Mesenchymal stem cell (in vitro differentiated cells and primary cell): ENCODE measurements at regions not wholly inside any gene's neighbourhood (a gene's known extent, or its start where the extent isn't known, plus 50 kb on each side); places are given as distances from the start of the nearest gene placed in this dataset.

Experiments
- DNase-seq: peaks from one replicate; pipeline ENCODE4 v3.0.0-alpha.2; 2013
- H2AFZ ChIP-seq: one replicate; pipeline ENCODE4 v1.6.1; 2013; ENCODE audit warnings: low read depth, mild to moderate bottlenecking, control low read depth, inconsistent platforms, low read length, moderate library complexity
- H2AK5ac ChIP-seq: 2 replicates; pipeline ENCODE4 v1.6.1; 2013; ENCODE audit warnings: low read length, moderate library complexity, mild to moderate bottlenecking, inconsistent platforms; ENCODE audit not compliant: severe bottlenecking
- H2BK120ac ChIP-seq: one replicate; pipeline ENCODE4 v1.6.1; 2013; ENCODE audit warnings: low read depth, mild to moderate bottlenecking, inconsistent platforms, low read length, moderate library complexity
- H2BK12ac ChIP-seq, 2 experiments: one replicate each; pipeline ENCODE4 v1.6.1; 2013; ENCODE audit warnings: inconsistent platforms in 2 of 2, low read length in 2 of 2, mild to moderate bottlenecking in 2 of 2, moderate library complexity in 2 of 2, control low read depth in 1 of 2
- H2BK15ac ChIP-seq: one replicate; pipeline ENCODE4 v1.6.1; 2013; ENCODE audit warnings: mild to moderate bottlenecking, low read depth, inconsistent platforms; ENCODE audit not compliant: poor library complexity, severe bottlenecking
- H2BK5ac ChIP-seq: 2 replicates; pipeline ENCODE4 v1.6.1; 2013; ENCODE audit warnings: low read depth, mild to moderate bottlenecking, low read length, control low read depth, inconsistent platforms; ENCODE audit not compliant: poor library complexity, severe bottlenecking
- H3K14ac ChIP-seq, 2 experiments: one replicate each; pipeline ENCODE4 v1.6.1; 2013; ENCODE audit warnings: inconsistent platforms in 2 of 2, low read length in 2 of 2, control low read depth in 1 of 2, mild to moderate bottlenecking in 1 of 2, moderate library complexity in 1 of 2
- H3K18ac ChIP-seq, 2 experiments: one replicate each; pipeline ENCODE4 v1.6.1; 2013; ENCODE audit warnings: inconsistent platforms in 2 of 2, low read length in 2 of 2, control low read depth in 1 of 2, low read depth in 1 of 2, mild to moderate bottlenecking in 1 of 2
- H3K23ac ChIP-seq, 2 experiments: one replicate each; pipeline ENCODE4 v1.6.1; 2013; ENCODE audit warnings: inconsistent platforms in 2 of 2, low read length in 2 of 2, mild to moderate bottlenecking in 2 of 2, moderate library complexity in 2 of 2, control low read depth in 1 of 2
- H3K27ac ChIP-seq: 2 replicates; pipeline ENCODE4 v1.5.1; 2013; ENCODE audit warnings: mild to moderate bottlenecking, moderate library complexity, low read length, control low read depth, inconsistent platforms; ENCODE audit not compliant: poor library complexity, severe bottlenecking
- H3K27me3 ChIP-seq, 2 experiments: 2 replicates each; pipeline versions ENCODE4 v1.6.1 to v1.7.0; 2013; ENCODE audit warnings: low read length in 2 of 2, mild to moderate bottlenecking in 2 of 2, moderate library complexity in 2 of 2, control low read depth in 1 of 2, inconsistent platforms in 1 of 2; ENCODE audit not compliant: control insufficient read depth in 1 of 2, insufficient read depth in 1 of 2
- H3K36me3 ChIP-seq, 2 experiments: 2 replicates each; pipeline versions ENCODE4 v1.6.1 to v1.7.0; 2013; ENCODE audit warnings: low read length in 2 of 2, control low read depth in 1 of 2, inconsistent platforms in 1 of 2, low read depth in 1 of 2, mild to moderate bottlenecking in 1 of 2; ENCODE audit not compliant: insufficient read depth in 2 of 2, control insufficient read depth in 1 of 2
- H3K4ac ChIP-seq, 2 experiments: one replicate each; pipeline ENCODE4 v1.6.1; 2013; ENCODE audit warnings: inconsistent platforms in 2 of 2, low read length in 2 of 2, mild to moderate bottlenecking in 2 of 2, moderate library complexity in 2 of 2, control low read depth in 1 of 2, low read depth in 1 of 2
- H3K4me1 ChIP-seq: 2 replicates; pipeline ENCODE4 v1.6.1; 2013; ENCODE audit warnings: low read depth, low read length, control low read depth; ENCODE audit not compliant: control insufficient read depth, insufficient read depth
- H3K4me2 ChIP-seq: 2 replicates; pipeline ENCODE4 v1.6.1; 2013; ENCODE audit warnings: low read length, mild to moderate bottlenecking, inconsistent platforms; ENCODE audit not compliant: poor library complexity, severe bottlenecking
- H3K4me3 ChIP-seq, 2 experiments: 2 replicates each; pipeline versions ENCODE4 v1.5.1 to v1.7.0; 2013; ENCODE audit warnings: low read length in 2 of 2, mild to moderate bottlenecking in 2 of 2, control low read depth in 1 of 2, low read depth in 1 of 2; ENCODE audit not compliant: insufficient read depth in 1 of 2
- H3K79me1 ChIP-seq: replicated peaks from 2 replicates; pipeline ENCODE4 v1.6.1; 2013; ENCODE audit warnings: mild to moderate bottlenecking, control low read depth, low read length, inconsistent platforms; ENCODE audit not compliant: poor library complexity, severe bottlenecking
- H3K9ac ChIP-seq: 2 replicates; pipeline ENCODE4 v1.7.0; 2013; ENCODE audit warnings: mild to moderate bottlenecking, low read length, moderate library complexity
- H3K9me3 ChIP-seq: 2 replicates; pipeline ENCODE4 v1.7.0; 2013; ENCODE audit warnings: mild to moderate bottlenecking, low read length; ENCODE audit not compliant: control insufficient read depth
- H4K8ac ChIP-seq: one replicate; pipeline ENCODE4 v1.6.1; 2013; ENCODE audit warnings: inconsistent platforms, mild to moderate bottlenecking, low read length, moderate library complexity
- H4K91ac ChIP-seq: one replicate; pipeline ENCODE4 v1.6.1; 2013; ENCODE audit warnings: mild to moderate bottlenecking, low read length, inconsistent platforms
- WGBS: methylation state at CpG from one replicate; pipeline ENCODE4 v1.1.7; 2013; ENCODE audit warnings: mixed read lengths; 5-methylcytosine and 5-hydroxymethylcytosine counted together

DNA sequence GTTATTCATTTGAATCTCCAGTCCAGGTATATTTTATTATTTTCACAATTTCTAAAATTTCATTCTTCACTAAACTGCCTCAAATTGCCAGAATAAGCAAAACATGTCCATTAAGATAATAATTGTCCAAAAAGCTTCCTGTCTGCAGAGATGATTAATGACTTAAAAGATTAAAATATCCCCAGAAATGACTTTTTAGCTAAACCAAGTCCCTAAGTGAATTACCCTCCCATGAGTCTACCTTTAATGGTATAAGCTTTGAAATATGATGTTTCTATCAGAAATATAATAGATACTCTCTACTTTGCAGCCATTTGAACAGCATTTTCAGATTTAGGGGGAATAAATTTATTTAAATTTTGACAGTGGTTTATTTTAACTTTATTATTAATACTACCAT is 289.2 kb upstream of the EMCN start:
- H3K4me3 ChIP-seq, result no peak overlapping the region
- no peak overlapping the region for H3K18ac ChIP-seq
- no peak overlapping the region for H4K8ac ChIP-seq
- no peak overlapping the region for H2BK5ac ChIP-seq
- H3K9me3 ChIP-seq, result no peaks in the 10 kb centered on the region
- H4K91ac ChIP-seq, result no peak overlapping the region
- H3K79me1 ChIP-seq, result no peaks in the 10 kb centered on the region
- no peak overlapping the region for H3K14ac ChIP-seq
- H3K23ac ChIP-seq, result no peak overlapping the region
- no peak overlapping the region for H2BK12ac ChIP-seq
- H2AFZ ChIP-seq, result no peak overlapping the region
- H3K36me3 ChIP-seq, result no peaks in the 10 kb centered on the region
- H3K4ac ChIP-seq, result no peak overlapping the region
- H3K4me1 ChIP-seq, result no peaks in the 10 kb centered on the region
- H3K4me2 ChIP-seq, result no peak overlapping the region
- H3K27me3 ChIP-seq, result no peaks in the 10 kb centered on the region
- no peak overlapping the region for H2AK5ac ChIP-seq
- no peak overlapping the region for H3K27ac ChIP-seq
- DNase-seq, result no peak
- no peak overlapping the region for H2BK15ac ChIP-seq
- H3K9ac ChIP-seq, result no peak overlapping the region
- H2BK120ac ChIP-seq, result no peak overlapping the region

- Histone ChIP-seq H3K79me1 (no peaks in the 10 kb centered on the region), H3K4ac (no peak overlapping the region), H3K27ac (no peak overlapping the region), H2AK5ac (no peak overlapping the region), H3K4me3 (no peak overlapping the region), H2AFZ (no peak overlapping the region), H3K36me3 (no peaks in the 10 kb centered on the region), H3K4me2 (no peak overlapping the region), H3K27me3 (no peaks in the 10 kb centered on the region), H3K14ac (no peak overlapping the region), H3K4me1 (no peaks in the 10 kb centered on the region), H2BK5ac (no peak overlapping the region), H2BK12ac (no peak overlapping the region), H3K9ac (no peak overlapping the region), H2BK120ac (no peak overlapping the region), H3K9me3 (no peaks in the 10 kb centered on the region), H2BK15ac (no peak overlapping the region), H4K8ac (no peak overlapping the region), H3K23ac (no peak overlapping the region), H3K18ac (no peak overlapping the region), H4K91ac (no peak overlapping the region)
- 80% methylated on average over 7 of the region's 7 CpGs for WGBS
- DNase-seq, result no peak
Measured at GRCh38 chr4:100805538-100805937, 287.7 kb upstream of the EMCN start.

- Histone ChIP-seq H3K4ac (no peak overlapping the region), H3K14ac (no peak overlapping the region), H3K79me1 (no peaks in the 10 kb centered on the region), H3K4me2 (no peak overlapping the region), H4K8ac (no peak overlapping the region), H2BK120ac (no peak overlapping the region), H2BK12ac (no peak overlapping the region), H3K4me1 (no peaks in the 10 kb centered on the region), H3K4me3 (no peak overlapping the region), H2BK5ac (no peak overlapping the region), H2BK15ac (no peak overlapping the region), H2AFZ (no peak overlapping the region), H3K27ac (no peak overlapping the region), H3K9me3 (no peaks in the 10 kb centered on the region), H3K9ac (no peak overlapping the region), H2AK5ac (no peak overlapping the region), H4K91ac (no peak overlapping the region), H3K23ac (no peak overlapping the region), H3K36me3 (no peaks in the 10 kb centered on the region), H3K18ac (no peak overlapping the region), H3K27me3 (no peaks in the 10 kb centered on the region)
- DNase-seq, result no peak
- WGBS, result 89% methylated on average over 3 of the region's 6 CpGs
Measured at GRCh38 chr4:100804576-100805360, 286.9 kb upstream of the EMCN start.

DNA sequence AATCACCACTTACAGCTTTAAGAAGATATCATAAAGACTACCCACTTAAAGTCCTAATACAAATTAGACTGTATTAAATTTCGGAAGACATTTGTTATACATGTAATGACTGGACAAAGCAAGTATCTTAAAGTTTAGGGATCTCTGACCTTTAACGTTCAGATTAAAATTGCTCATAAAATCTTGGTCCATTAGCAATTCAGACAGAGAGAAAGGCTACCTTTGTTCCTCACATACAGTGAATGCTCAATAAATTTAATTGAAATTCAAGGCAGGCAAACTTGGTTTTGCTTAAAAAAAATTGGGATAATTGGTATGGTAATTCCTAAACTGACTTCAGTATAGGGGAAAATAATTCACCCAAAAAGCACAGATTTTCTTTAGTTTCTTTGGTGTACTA is 285.9 kb upstream of the EMCN start:
- 90% methylated on average over 2 of the region's 2 CpGs for WGBS
- Histone ChIP-seq H4K8ac (no peak overlapping the region), H3K14ac (no peak overlapping the region), H2BK5ac (no peak overlapping the region), H3K4me2 (no peak overlapping the region), H3K4me1 (no peaks in the 10 kb centered on the region), H3K18ac (no peak overlapping the region), H3K79me1 (no peaks in the 10 kb centered on the region), H2BK120ac (no peak overlapping the region), H4K91ac (no peak overlapping the region), H3K9me3 (no peaks in the 10 kb centered on the region), H2BK15ac (no peak overlapping the region), H3K23ac (no peak overlapping the region), H3K27me3 (no peaks in the 10 kb centered on the region), H3K4ac (no peak overlapping the region), H2AK5ac (no peak overlapping the region), H3K36me3 (no peaks in the 10 kb centered on the region), H3K4me3 (no peak overlapping the region), H2BK12ac (no peak overlapping the region), H2AFZ (no peak overlapping the region), H3K27ac (no peak overlapping the region), H3K9ac (no peak overlapping the region)
- DNase-seq, result no peak
